MM.1S (cell line): ENCODE measurements at regions not wholly inside any gene's neighbourhood (a gene's known extent, or its start where the extent isn't known, plus 50 kb on each side); places are given as distances from the start of the nearest gene placed in this dataset.

Source experiments
- DNase-seq: peaks from one replicate; pipeline ENCODE4 v3.0.0-alpha.2; 2015
- H2AFZ ChIP-seq: fragments of 300-600 bp; sonication (generic); 2 replicates; pipeline ENCODE4 v1.6.0; 2016; ENCODE audit warnings: antibody characterized with exemption, low read length
- H3F3A ChIP-seq: fragments of 300-600 bp; sonication (generic); 2 replicates; pipeline ENCODE4 v1.6.1; 2016; ENCODE audit warnings: mild to moderate bottlenecking, antibody characterized with exemption, low read length, moderate library complexity, mixed read lengths; ENCODE audit not compliant: insufficient read depth
- H3K27ac ChIP-seq: fragments of 300-600 bp; sonication (generic); 2 replicates; pipeline ENCODE4 v1.5.1; 2016; ENCODE audit warnings: mild to moderate bottlenecking, low read length
- H3K27me3 ChIP-seq: fragments of 300-600 bp; sonication (generic); replicated peaks from 2 replicates; pipeline ENCODE4 v1.6.0; 2016; ENCODE audit warnings: low read length; ENCODE audit not compliant: insufficient read depth
- H3K36me3 ChIP-seq: fragments of 300-600 bp; sonication (generic); replicated peaks from 2 replicates; pipeline ENCODE4 v1.6.1; 2016; ENCODE audit warnings: mild to moderate bottlenecking, low read length, mixed read lengths; ENCODE audit not compliant: insufficient read depth
- H3K4me1 ChIP-seq: fragments of 300-600 bp; sonication (generic); 2 replicates; pipeline ENCODE4 v1.6.1; 2016; ENCODE audit warnings: low read length, mixed read lengths
- H3K4me2 ChIP-seq: fragments of 300-600 bp; sonication (generic); 2 replicates; pipeline ENCODE4 v1.6.0; 2016; ENCODE audit warnings: low read depth, low read length
- H3K4me3 ChIP-seq: fragments of 300-600 bp; sonication (generic); 2 replicates; pipeline ENCODE4 v1.5.1; 2016; ENCODE audit warnings: low read length, mixed read lengths
- H3K79me2 ChIP-seq: fragments of 300-600 bp; sonication (generic); 2 replicates; pipeline ENCODE4 v1.6.1; 2016; ENCODE audit warnings: mixed run types, low read length, mixed read lengths
- H3K9ac ChIP-seq: fragments of 300-600 bp; sonication (generic); 2 replicates; pipeline ENCODE4 v1.6.1; 2016; ENCODE audit warnings: low read length, mixed read lengths
- H3K9me2 ChIP-seq: fragments of 300-600 bp; sonication (generic); replicated peaks from 2 replicates; pipeline ENCODE4 v1.6.1; 2016; ENCODE audit warnings: mild to moderate bottlenecking, low read length, mixed read lengths; ENCODE audit not compliant: insufficient read depth
- H3K9me3 ChIP-seq: fragments of 300-600 bp; sonication (generic); replicated peaks from 2 replicates; pipeline ENCODE4 v1.6.1; 2016; ENCODE audit warnings: mild to moderate bottlenecking, low read length, mixed read lengths; ENCODE audit not compliant: insufficient read depth
- H4K20me1 ChIP-seq: fragments of 300-600 bp; sonication (generic); 2 replicates; pipeline ENCODE4 v1.6.1; 2016; ENCODE audit warnings: mild to moderate bottlenecking, low read length, moderate library complexity, mixed read lengths; ENCODE audit not compliant: insufficient read depth
- CTCF ChIP-seq: fragments of 300-600 bp; sonication (generic); IDR thresholded peaks from 2 replicates; pipeline ENCODE4 v1.5.1; 2016; ENCODE audit warnings: antibody characterized with exemption, low read length, mixed read lengths
- EZH2 ChIP-seq: fragments of 300-600 bp; sonication (generic); optimal IDR thresholded peaks from 2 replicates; pipeline ENCODE3; 2017; ENCODE audit warnings: low read depth, mild to moderate bottlenecking, antibody characterized with exemption, low read length, mixed read lengths
- EZH2phosphoT487 ChIP-seq: fragments of 300-600 bp; sonication (generic); IDR thresholded peaks from 2 replicates; pipeline ENCODE4 v1.6.1; 2018; ENCODE audit warnings: antibody characterized with exemption, low read length

GRCh38 chr19:28377077-28377476, 835.9 kb downstream of the UQCRFS1 start:
- Histone ChIP-seq H3K27me3 (no peaks in the 10 kb centered on the region), H3K36me3 (no peaks in the 10 kb centered on the region), H3K79me2 (no peaks in the 10 kb centered on the region), H4K20me1 (no peaks in the 10 kb centered on the region; the same call in 1 of the 2 replicates), H3K4me3 (no peak overlapping the region), H3K27ac (no peak overlapping the region), H3K4me1 (no peaks in the 10 kb centered on the region), H3K9me3 (no peaks in the 10 kb centered on the region), H3K9ac (no peak overlapping the region), H2AFZ (no peak overlapping the region), H3K9me2 (no peaks in the 10 kb centered on the region), H3K4me2 (no peak overlapping the region), H3F3A (no peaks in the 10 kb centered on the region)
- TF ChIP-seq CTCF: no peak
- TF ChIP-seq EZH2: no peak
- no peak for TF ChIP-seq EZH2phosphoT487
- peak; percentile 36 for DNase-seq

- Histone ChIP-seq H3K36me3 (no peaks in the 10 kb centered on the region), H3K9me3 (no peaks in the 10 kb centered on the region), H3K9me2 (no peaks in the 10 kb centered on the region), H3K79me2 (no peaks in the 10 kb centered on the region), H4K20me1 (no peaks in the 10 kb centered on the region; the same call in 1 of the 2 replicates), H3K9ac (no peak overlapping the region), H3K4me3 (no peak overlapping the region), H3K4me1 (no peaks in the 10 kb centered on the region), H3F3A (no peaks in the 10 kb centered on the region), H2AFZ (no peak overlapping the region), H3K4me2 (no peak overlapping the region), H3K27me3 (no peaks in the 10 kb centered on the region), H3K27ac (no peak overlapping the region)
- DNase-seq: no peak
- no peak for TF ChIP-seq EZH2phosphoT487
- TF ChIP-seq CTCF: no peak
- no peak for TF ChIP-seq EZH2
These were observed 838.0 kb downstream of the UQCRFS1 start for GRCh38 chr19:28374971-28375370.

- Histone ChIP-seq H4K20me1 (no peaks in the 10 kb centered on the region), H3F3A (no peaks in the 10 kb centered on the region), H3K4me3 (no peak overlapping the region), H2AFZ (no peak overlapping the region), H3K9ac (no peak overlapping the region), H3K36me3 (no peaks in the 10 kb centered on the region), H3K4me1 (no peaks in the 10 kb centered on the region), H3K27me3 (no peaks in the 10 kb centered on the region), H3K27ac (no peak overlapping the region), H3K9me3 (no peaks in the 10 kb centered on the region), H3K9me2 (no peaks in the 10 kb centered on the region), H3K79me2 (no peaks in the 10 kb centered on the region), H3K4me2 (no peak overlapping the region)
- no peak for DNase-seq
- TF ChIP-seq EZH2phosphoT487: no peak
- TF ChIP-seq EZH2: no peak
- TF ChIP-seq CTCF: no peak
These were observed 840.2 kb downstream of the UQCRFS1 start for GRCh38 chr19:28372576-28373247.
